ENCODE measurements at regions not wholly inside any gene's neighbourhood (a gene's known extent, or its start where the extent isn't known, plus 50 kb on each side); places are given as distances from the start of the nearest gene placed in this dataset.
A peak's percentile ranks its signal among the peaks of the same experiment; 100 is the strongest.
"Not testable (repeated sequence)": the region's sequence is repeated elsewhere in the genome, so short reads cannot be mapped to it uniquely, and the experiment has no call there.

DNA sequence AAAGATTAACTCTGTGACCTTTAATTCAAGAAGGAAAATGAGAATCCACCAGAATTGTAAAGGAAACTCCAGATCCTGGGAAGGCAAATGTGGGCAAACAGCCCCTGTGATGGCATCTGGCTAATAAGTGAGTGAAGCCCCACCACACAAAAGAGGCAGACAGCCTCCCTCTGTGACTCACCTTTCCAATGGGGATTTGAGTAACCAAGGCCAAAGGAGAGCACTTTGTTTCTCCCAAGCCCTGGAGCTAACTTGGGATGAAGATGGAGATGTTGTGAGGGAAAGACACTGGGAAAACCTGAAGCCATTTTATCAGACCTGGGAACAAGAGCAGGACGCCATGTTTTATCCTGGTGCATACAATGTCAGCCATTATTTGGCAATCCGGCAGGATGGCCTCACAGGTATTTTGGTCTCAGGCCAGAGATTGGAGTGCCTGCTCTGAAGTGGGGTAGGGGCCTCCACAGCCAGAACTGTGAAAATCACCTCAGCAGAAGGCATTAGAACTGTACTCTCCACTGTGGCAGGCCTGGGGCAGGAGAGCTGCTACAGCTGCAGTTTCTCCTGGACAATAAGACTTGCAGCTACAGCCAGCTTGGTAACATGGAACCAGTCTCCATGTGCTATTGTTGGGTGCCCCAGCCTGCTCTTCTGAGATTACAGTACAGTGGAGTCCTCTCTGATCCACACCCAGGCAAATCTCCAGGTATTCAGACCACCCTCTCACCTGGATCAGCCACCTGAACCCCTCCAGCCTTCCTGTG, 96.6 kb upstream of the PCED1B start:
- DNase-seq (ENCODE audit: low read depth in 2 of 3, low spot score in 2 of 3): no peak

DNA sequence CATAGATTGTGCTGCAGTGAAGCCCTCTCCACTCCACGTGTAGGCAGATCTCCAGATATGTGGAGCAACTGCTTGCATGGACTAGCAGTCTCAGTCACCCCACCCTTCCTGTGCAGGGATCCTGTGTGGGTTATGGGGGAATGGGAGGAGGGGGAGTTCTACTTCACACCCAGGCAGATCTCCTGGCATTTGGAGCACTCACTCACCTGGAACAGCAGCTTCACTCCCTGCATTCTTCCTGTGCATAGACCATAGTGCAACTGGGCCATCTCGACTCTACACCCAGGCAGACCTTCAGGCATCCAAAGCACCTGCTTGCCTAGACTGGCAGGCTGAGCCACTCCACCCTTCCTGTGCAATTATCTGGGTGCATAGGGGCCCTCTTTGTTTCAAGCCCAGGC, 96.0 kb upstream of the PCED1B start:
- DNase-seq (ENCODE audit: low read depth in 2 of 3, low spot score in 2 of 3): no peak

DNA sequence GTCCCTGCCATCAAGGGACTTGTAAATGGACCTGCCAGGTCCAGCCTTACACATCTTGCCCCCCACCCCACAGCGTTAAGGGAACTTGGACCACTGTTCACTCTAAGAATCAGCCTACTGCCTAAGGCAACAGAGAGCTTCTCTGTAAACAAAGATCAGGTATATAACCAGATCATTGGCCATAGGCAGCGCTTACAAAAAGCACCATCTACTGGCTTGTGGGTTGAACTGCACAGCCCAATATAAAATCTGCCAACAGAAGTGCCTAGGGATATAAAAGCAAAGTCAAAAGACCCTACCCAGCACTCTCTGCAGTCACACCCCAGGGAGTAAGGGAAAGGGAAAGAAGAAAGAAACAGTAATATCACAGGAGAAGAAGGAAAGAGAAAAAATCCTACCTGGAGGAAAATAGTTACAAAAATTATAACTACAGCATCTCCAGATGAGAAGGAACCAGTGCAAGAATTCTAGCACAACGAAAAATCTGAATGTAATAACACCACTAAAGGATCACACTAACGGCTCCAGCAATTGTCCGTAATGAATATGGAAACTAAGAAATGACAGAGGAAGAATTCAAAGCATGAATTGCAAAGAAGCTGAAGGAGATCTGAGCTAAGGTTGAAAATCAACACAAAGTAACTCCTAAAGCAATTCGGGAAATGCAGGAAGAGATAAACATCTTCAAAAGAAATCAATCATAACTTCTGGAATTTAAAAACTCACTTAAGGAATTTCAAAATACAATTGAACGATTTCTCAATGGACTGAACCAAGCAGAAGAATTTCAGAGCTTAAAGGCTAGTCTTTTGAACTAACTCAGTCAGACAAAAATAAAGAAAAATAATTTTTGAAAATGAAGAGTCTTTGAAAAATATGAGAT, 95.2 kb upstream of the PCED1B start:
- DNase-seq (ENCODE audit: low read depth in 2 of 3, low spot score in 2 of 3): peak in 2 of 3 donors; percentile 15 to 57

DNA sequence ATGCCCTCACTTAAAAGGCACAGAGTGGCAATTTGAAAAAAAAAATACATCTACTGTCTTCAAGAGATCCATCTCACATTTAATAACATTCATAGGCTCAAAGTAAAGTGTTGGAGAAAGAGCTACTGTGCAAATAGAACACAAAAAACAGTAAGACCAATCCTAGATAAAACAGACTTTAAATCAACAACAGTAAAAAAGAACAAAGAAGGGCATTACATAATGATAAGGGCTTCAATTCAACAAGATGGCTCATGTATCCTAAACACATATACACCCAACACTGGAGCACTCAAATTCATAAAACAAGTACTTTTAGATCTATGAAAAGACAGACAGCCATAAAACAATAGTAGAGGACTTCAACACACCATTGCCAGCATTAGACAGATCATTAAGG, 93.6 kb upstream of the PCED1B start:
- no peak for DNase-seq (ENCODE audit: low read depth in 2 of 3, low spot score in 2 of 3)

DNA sequence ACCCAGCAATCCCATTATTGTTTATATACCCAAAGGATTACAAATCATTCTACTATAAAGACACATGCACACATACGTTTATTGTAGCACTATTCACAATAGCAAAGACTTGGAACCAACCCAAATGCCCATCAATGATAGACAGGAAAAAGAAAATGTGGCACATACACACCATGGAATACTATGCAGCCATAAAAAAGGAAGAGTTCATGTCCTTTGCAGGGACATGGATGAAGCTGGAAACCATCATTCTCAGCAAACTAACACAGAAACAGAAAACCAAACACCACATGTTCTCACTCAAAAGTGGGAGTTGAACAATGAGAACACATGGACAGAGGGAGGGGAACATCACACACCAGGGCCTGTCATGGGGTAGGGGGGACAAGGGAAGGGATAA, 91.3 kb upstream of the PCED1B start:
- not testable (repeated sequence) for DNase-seq (ENCODE audit: low read depth in 2 of 3, low spot score in 2 of 3)

DNA sequence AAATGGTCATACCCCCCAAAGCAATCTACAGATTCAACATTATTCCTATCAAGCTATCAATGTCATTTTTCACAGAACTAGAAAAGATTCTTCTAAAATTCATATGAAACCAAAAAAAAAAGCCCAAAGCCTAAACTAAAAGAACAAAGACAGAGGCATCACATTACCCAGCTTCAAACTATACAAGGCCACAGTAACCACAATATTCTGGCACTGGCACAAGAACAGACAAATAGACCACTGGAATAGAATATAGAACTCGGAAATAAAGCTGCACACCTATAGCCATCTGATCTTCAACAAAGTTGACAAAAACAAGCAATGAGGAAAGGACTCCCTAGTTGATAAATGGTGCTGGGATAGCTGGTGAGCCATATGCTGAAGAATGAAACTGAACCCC, 89.2 kb upstream of the PCED1B start:
- no peak for DNase-seq (ENCODE audit: low read depth in 2 of 3, low spot score in 2 of 3)

DNA sequence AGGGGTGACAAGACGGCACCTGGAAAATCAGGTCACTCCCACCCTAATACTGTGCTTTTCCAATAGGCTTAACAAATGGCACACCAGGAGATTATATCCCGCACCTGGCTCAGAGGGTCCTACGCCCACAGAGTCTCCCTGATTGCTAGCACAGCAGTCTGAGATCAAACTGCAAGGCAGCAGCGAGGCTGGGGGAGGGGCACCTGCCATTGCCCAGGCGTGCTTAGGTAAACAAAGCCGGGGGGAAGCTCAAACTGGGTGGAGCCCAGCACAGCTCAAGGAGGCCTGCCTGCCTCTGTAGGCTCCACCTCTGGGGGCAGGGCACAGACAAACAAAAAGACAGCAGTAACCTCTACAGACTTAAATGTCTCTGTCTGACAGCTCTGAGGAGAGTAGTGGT, 87.4 kb upstream of the PCED1B start:
- not testable (repeated sequence) for DNase-seq (ENCODE audit: low read depth in 2 of 3, low spot score in 2 of 3)

DNA sequence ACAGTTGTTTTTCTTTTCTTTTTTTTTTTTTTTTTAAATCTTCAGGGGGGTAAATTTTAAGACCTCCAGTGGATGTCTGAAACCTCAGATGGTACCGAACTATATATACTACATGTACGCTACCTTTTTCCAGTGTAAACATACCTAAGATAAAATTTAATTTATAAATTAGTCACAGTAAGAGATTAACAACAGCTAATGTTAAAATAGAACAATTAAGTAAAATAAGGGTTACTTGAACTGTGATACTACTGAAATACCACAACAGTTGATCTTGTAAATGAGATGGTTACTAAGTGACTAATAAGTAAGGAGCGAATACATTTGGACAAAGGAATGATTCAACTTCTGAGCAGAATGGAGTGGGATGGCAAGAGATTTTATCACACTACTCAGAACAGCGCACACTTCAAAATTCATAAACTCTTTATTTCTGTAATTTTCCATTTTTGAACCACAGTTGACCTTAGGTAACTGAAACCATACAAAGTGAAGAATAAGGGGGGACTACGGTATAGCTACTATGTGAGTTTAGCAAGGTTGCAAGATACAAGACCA, 80.5 kb upstream of the PCED1B start:
- DNase-seq (ENCODE audit: low read depth in 2 of 3, low spot score in 2 of 3): no peak

DNA sequence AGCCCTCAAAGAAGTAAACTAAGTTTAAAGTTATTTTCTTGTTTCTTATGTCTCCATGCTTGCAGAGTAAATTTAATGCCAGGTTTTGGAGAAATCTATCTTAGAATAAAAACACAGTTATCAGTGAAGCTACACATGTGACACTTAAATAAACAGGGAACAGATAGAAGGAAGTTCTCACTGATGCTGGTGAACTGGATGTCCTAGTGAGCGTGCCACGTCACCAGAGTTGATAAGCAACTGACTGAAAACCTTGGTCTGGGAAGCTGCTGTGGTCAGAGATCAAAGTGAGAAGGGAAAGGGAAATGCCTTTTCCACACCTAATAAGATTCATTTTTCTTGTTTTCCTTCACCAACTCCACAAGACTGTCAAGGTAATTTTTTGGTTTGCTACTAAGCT, 74.8 kb upstream of the PCED1B start:
- DNase-seq (ENCODE audit: low read depth in 2 of 3, low spot score in 2 of 3): no peak

DNA sequence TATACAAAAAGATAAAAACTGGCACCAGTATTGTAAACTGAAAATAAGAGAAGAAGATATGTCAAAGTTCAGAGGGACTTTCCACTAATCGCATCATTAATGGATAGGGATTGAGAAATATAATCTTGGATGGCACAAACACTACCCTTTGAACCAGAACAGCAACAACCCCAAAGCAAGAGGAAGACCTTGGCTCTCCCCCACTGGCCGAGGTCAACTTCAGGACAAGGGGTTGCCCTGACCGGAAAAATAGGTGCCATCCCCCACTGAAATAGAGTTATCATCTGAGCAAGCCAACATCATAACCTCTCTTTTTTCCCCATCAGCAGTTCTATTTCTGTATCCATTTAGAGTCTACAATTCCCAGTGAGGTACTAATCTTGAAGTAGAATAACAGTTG, 72.4 kb upstream of the PCED1B start:
- DNase-seq (ENCODE audit: low read depth in 2 of 3, low spot score in 2 of 3): no peak

DNA sequence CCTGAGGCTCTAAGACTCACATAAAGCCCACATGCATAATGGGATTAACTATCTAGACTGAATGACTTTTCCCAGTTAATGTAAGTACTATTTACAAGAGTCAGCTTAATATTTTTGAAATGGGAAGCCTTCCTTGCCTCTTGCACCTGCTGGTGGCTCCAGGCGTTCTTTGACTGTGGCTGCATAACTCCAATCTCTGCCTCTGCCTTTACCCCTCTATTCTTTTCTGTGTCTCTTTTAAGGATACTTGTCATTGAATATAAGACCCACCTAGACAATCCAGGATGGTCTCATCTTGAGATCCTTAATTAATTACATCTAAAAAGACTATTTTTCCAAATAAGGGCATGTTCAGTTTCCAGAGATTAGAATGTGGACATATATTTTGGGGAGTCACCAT, 66.9 kb upstream of the PCED1B start:
- DNase-seq (ENCODE audit: low read depth in 2 of 3, low spot score in 2 of 3): no peak

DNA sequence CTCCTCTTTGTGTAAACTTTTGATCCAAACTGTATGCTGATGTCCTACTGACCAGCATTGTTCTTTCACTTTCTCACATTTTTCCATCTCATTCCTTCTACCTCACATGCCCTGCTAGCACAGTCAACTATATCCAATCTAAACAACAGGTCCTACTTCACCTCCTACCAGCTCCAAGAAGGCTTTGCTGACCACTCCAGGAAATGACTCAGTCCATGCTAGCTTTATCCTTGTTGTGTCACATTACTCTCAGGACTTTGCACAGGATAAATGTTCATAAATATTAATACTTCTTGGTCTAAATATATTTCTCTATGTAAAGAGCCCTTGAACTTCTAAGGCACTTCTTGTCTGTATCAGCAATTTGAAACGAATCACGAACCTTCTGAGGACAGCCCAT, 64.9 kb upstream of the PCED1B start:
- DNase-seq (ENCODE audit: low read depth in 2 of 3, low spot score in 2 of 3): no peak

DNA sequence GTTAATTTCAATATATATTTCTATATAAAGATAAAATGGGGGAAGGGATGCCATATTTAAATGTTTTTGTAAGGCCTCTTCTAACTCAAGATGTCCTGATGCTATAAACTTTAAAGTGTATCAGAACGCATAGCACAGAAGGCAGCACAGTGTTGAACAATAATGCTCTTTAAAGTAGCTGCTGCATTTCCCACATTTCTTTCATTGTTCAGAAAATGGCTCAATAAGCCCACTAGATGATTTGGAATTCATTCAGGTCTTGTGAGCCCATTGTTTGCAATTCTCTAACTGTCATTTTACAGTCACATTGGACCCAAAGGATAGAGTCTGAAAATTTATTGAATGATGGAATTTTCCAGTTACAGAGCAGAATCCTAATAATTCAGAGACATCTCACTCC, 64.0 kb upstream of the PCED1B start:
- DNase-seq (ENCODE audit: low read depth in 2 of 3, low spot score in 2 of 3): no peak

DNA sequence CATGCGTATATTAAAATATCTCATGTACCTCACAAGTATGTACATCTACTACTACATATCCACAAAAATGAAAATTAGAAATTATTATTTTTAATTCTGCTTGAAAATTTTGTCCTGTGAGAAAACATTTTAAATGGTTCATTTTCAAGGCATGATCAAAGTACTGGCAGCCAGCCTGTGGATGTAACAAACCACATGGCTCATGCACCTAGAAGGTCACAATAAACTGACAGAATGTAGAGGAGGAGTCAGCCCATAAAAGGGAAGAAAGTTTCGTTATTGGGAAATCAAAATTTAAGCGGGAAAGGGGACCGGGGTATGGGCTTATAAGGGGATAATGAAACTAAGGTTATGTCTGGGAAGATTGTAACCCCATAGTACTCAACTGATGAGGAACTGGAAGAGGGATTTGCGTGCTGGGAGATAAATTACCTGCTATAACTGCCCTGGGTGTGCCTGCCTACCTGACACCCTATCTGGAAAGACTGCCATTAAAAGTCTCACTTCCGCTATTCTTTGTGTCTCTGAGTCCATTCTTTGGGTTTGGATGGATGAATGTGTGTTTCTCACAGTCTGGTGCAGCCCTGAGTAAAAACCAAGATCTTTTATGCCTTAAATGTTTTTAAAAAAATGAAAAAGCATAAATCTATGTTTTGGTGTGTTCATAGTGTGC, 62.2 kb upstream of the PCED1B start:
- DNase-seq (ENCODE audit: low read depth in 2 of 3, low spot score in 2 of 3): no peak

DNA sequence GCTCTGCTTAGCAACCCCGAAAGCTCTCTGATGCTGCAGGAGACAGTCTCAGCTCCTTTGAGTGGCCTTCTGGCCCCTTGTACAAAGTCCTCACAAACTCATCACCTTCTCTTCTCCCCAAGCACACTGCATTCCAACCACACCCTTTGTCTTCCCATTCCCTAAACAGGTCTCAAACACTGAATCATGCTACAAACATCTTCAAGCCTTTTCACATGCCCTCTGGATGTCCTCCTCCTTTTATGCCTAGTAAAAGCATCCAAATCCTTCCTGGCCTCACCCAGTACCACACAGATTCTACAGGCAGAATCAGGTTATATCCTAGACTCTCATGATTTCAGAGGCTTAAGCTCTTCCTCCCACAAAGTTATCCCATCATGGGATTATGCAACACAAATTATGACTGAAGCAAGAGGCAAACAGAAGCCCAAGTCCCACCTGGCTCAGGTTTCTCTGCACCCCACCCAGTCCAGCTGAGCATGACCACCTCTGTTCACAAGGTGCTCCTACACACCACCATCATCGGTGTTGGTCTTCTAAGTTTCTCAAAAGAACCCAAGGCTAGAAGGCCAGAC, 61.4 kb upstream of the PCED1B start:
- DNase-seq (ENCODE audit: low read depth in 2 of 3, low spot score in 2 of 3): no peak

DNA sequence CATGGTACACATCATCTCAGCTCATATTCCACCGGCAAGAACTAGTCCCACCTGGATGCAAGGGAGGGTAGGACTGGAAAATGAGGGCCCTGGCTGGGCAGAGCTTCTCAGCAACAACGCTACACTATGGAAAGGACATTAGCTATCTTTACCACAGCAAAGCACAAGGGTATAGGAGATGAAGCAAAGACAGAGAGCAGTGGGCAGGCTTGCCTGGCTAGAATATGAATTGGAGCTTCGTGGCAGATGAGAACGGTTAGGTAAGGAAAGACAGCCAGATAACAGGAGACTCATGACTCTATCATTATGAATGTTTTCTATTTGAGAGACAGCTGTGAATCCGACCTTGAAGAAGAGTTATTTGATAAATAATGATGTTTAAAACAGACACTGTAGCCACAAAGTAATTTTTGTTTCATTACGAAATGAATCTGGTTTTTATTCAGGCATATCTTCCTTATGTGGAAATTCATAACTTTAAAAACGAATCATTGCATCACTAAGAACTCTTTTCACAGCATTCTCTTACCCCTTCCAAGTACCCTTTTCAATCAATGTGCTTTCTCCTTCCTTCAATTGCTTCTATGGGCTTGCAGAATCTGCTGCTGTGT, 59.1 kb upstream of the PCED1B start:
- no peak for DNase-seq (ENCODE audit: low read depth in 2 of 3, low spot score in 2 of 3)

DNA sequence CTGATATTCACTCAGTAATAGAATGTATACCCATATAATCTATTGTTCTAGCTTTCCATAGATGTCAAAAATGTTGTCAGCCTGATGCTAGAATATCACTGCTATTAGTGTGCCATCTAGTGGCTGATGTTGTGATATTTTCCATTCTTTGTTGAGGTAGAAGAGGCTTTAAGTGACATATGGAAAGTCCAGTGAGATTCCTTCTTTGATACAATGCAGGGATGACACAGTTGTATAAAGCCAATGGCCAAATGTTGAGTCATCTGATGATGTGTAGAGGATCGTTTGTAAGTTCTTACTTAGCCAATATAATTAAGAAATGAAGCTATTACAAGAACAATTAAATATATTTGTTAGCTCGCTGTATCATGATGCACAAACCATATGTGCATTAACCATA, 58.1 kb upstream of the PCED1B start:
- peak in 2 of 3 donors; percentile 37 to 70 for DNase-seq (ENCODE audit: low read depth in 2 of 3, low spot score in 2 of 3)

DNA sequence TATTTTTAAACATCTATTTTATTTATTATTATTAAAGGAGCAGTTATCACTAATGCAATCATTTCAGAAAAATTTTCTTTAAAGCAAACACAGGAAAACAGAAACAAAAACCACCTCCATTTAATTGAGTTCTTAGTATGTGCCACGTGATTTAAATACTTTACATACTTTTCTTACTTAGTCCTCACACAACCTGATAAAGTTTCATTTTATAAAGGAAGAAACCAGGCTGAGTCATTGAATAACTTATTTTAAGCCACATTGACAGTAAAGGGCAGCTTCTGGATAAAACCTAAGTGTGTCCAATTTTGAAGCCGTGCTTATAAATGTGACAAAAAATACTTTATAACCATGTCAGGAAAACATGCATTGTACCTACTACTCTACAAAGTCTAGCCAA, 57.1 kb upstream of the PCED1B start:
- DNase-seq (ENCODE audit: low read depth in 2 of 3, low spot score in 2 of 3): no peak

DNA sequence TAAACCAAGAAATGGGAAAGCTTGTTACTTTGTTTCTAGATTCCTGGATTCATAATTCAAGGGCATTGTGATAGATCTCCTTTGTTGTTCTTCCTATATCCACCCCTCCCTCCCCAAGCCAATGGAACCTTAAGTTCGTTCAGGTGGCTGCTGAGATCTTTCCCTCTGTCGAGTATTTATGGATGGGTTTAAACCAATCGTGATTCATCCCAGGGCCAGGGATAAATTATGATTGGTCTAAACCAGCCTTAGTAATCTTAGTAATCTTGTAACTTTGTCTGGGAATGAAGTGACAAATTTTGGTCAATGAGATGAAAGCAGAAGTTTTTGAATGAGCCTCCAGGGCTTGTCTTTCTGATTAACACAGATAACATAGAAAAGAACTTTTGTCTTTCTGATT, 56.1 kb upstream of the PCED1B start:
- DNase-seq (ENCODE audit: low read depth in 2 of 3, low spot score in 2 of 3): no peak

DNA sequence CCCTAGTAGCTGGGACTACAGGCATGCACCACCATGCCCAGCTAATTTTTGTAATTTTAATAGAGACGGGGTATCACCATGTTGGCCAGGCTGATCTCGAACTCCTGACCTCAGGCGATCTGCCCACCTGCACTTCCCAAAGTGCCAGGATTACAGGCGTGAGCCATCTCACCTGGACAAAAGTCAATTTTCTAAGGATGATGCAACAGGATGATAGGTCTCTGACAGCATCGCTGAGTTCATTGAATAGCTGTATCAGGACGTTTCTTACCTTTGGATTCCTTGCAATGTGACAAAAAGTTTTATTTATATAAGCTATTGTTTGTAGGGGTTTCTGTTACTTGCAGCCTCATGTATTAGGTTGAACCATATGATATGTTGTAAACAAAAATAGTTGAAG, 55.5 kb upstream of the PCED1B start:
- no peak for DNase-seq (ENCODE audit: low read depth in 2 of 3, low spot score in 2 of 3)

DNA sequence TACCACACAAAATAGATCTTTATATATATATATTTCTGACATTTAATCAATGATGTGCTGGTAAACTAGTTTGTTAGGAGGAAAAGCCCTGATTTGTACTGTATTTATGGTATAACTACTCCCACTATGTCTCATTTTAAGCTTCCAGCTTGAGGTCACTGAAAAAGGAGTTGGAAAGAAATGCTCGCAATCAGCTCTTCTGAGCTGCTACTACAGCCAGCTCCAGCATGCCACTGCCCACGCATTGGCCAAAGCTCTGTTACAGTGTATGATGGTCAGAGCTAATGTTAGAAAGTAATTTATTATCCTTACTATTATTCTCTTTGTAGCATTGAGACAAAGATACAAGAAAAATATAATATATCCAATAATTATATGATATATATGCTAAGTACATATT, 55.0 kb upstream of the PCED1B start:
- no peak for DNase-seq (ENCODE audit: low read depth in 2 of 3, low spot score in 2 of 3)
